ENCODE measurements at regions not wholly inside any gene's neighbourhood (a gene's known extent, or its start where the extent isn't known, plus 50 kb on each side); places are given as distances from the start of the nearest gene placed in this dataset.

- no peak for TF ChIP-seq CTCF (conservative IDR thresholded peaks at IDR 0.05)
- H3K4me3 Mint-ChIP-seq: no peak overlapping the region
- no peaks in the 10 kb centered on the region for H3K36me3 Mint-ChIP-seq (ENCODE audit: low read depth)
- H3K27ac Mint-ChIP-seq (ENCODE audit: unreplicated experiment): no peak overlapping the region
- peaks cover 5% of the 10 kb centered on the region for H3K4me1 Mint-ChIP-seq
- H3K27me3 Mint-ChIP-seq (ENCODE audit: low read depth): peaks cover 17% of the 10 kb centered on the region
- DNase-seq (ENCODE audit: low read depth, low spot score): no peak
- no peaks in the 10 kb centered on the region for H3K9me3 Mint-ChIP-seq
These were observed 128.0 kb upstream of the MSX2 start for GRCh38 chr5:174596429-174596828.

GRCh38 chr5:174599992-174600391, 124.4 kb upstream of the MSX2 start:
- Mint-ChIP-seq H3K27ac (ENCODE audit: unreplicated experiment) (peak overlapping the region; percentile 17), H3K36me3 (ENCODE audit: low read depth) (no peaks in the 10 kb centered on the region), H3K4me1 (peaks cover 5% of the 10 kb centered on the region), H3K4me3 (no peak overlapping the region), H3K9me3 (peaks cover 4% of the 10 kb centered on the region), H3K27me3 (ENCODE audit: low read depth) (peaks cover 17% of the 10 kb centered on the region)
- no peak for TF ChIP-seq CTCF (conservative IDR thresholded peaks at IDR 0.05)
- DNase-seq (ENCODE audit: low read depth, low spot score): no peak

GRCh38 chr5:174601946-174602345, 122.4 kb upstream of the MSX2 start:
- peaks cover 8% of the 10 kb centered on the region for H3K4me1 Mint-ChIP-seq
- no peak overlapping the region for H3K27ac Mint-ChIP-seq (ENCODE audit: unreplicated experiment)

GRCh38 chr5:174606153-174606552, 118.2 kb upstream of the MSX2 start:
- Mint-ChIP-seq H3K36me3 (ENCODE audit: low read depth) (no peaks in the 10 kb centered on the region), H3K27ac (ENCODE audit: unreplicated experiment) (no peak overlapping the region), H3K9me3 (peaks cover 4% of the 10 kb centered on the region), H3K27me3 (ENCODE audit: low read depth) (peaks cover 4% of the 10 kb centered on the region), H3K4me1 (peaks cover 3% of the 10 kb centered on the region), H3K4me3 (no peak overlapping the region)
- DNase-seq (ENCODE audit: low read depth, low spot score): no peak
- TF ChIP-seq CTCF (conservative IDR thresholded peaks at IDR 0.05): no peak

More at GRCh38 chr5:174601946-174602345, 122.4 kb upstream of the MSX2 start:
- Mint-ChIP-seq H3K9me3 (peaks cover 4% of the 10 kb centered on the region), H3K27me3 (ENCODE audit: low read depth) (peaks cover 17% of the 10 kb centered on the region), H3K4me3 (no peak overlapping the region), H3K36me3 (ENCODE audit: low read depth) (no peaks in the 10 kb centered on the region)
- no peak for DNase-seq (ENCODE audit: low read depth, low spot score)
- no peak for TF ChIP-seq CTCF (conservative IDR thresholded peaks at IDR 0.05)

GRCh38 chr5:174606646-174607045, 117.7 kb upstream of the MSX2 start:
- Mint-ChIP-seq H3K9me3 (peaks cover 4% of the 10 kb centered on the region), H3K27ac (ENCODE audit: unreplicated experiment) (peak overlapping the region; percentile 3), H3K4me3 (no peak overlapping the region), H3K4me1 (peaks cover 3% of the 10 kb centered on the region), H3K27me3 (ENCODE audit: low read depth) (no peaks in the 10 kb centered on the region), H3K36me3 (ENCODE audit: low read depth) (no peaks in the 10 kb centered on the region)
- no peak for DNase-seq (ENCODE audit: low read depth, low spot score)
- TF ChIP-seq CTCF (conservative IDR thresholded peaks at IDR 0.05): no peak

GRCh38 chr5:174607205-174607604, 117.2 kb upstream of the MSX2 start:
- H3K4me3 Mint-ChIP-seq: no peak overlapping the region
- H3K36me3 Mint-ChIP-seq (ENCODE audit: low read depth): no peaks in the 10 kb centered on the region
- no peak overlapping the region for H3K27ac Mint-ChIP-seq (ENCODE audit: unreplicated experiment)

More at GRCh38 chr5:174607205-174607604, 117.2 kb upstream of the MSX2 start:
- no peak for DNase-seq (ENCODE audit: low read depth, low spot score)
- no peak for TF ChIP-seq CTCF (conservative IDR thresholded peaks at IDR 0.05)
- H3K27me3 Mint-ChIP-seq (ENCODE audit: low read depth): no peaks in the 10 kb centered on the region
- H3K9me3 Mint-ChIP-seq: peaks cover 4% of the 10 kb centered on the region
- peaks cover 3% of the 10 kb centered on the region for H3K4me1 Mint-ChIP-seq
